Muscle of leg (tissue), 3 donors: ENCODE measurements at regions not wholly inside any gene's neighbourhood (a gene's known extent, or its start where the extent isn't known, plus 50 kb on each side); places are given as distances from the start of the nearest gene placed in this dataset.
"Not testable (repeated sequence)": the region's sequence is repeated elsewhere in the genome, so short reads cannot be mapped to it uniquely, and the experiment has no call there.

ENCODE experiments used
- DNase-seq: peaks from one replicate; pipeline ENCODE4 v3.0.0; 2013
- H3K27ac ChIP-seq: one replicate; pipeline ENCODE4 v1.5.1; 2013; ENCODE audit warnings: mild to moderate bottlenecking, low read length, control low read depth
- H3K27me3 ChIP-seq: one replicate; pipeline ENCODE4 v1.6.1; 2013; ENCODE audit warnings: low read length; ENCODE audit not compliant: control insufficient read depth, insufficient read depth
- H3K36me3 ChIP-seq: one replicate; pipeline ENCODE4 v1.6.1; 2013; ENCODE audit warnings: low read length; ENCODE audit not compliant: control insufficient read depth, insufficient read depth
- H3K4me1 ChIP-seq: one replicate; pipeline ENCODE4 v1.6.1; 2013; ENCODE audit warnings: low read length; ENCODE audit not compliant: control insufficient read depth, insufficient read depth
- H3K4me3 ChIP-seq: one replicate; pipeline ENCODE4 v1.5.1; 2013; ENCODE audit warnings: low read length, control low read depth
- H3K9me3 ChIP-seq: replicated peaks from 2 replicates; pipeline ENCODE4 v1.6.1; 2013; ENCODE audit warnings: low read depth, low read length; ENCODE audit not compliant: control insufficient read depth
- WGBS: methylation state at CpG from one replicate; pipeline ENCODE4 v1.1.5; 2013; ENCODE audit warnings: missing lambda C conversion rate; ENCODE audit not compliant: insufficient coverage; 5-methylcytosine and 5-hydroxymethylcytosine counted together

DNA sequence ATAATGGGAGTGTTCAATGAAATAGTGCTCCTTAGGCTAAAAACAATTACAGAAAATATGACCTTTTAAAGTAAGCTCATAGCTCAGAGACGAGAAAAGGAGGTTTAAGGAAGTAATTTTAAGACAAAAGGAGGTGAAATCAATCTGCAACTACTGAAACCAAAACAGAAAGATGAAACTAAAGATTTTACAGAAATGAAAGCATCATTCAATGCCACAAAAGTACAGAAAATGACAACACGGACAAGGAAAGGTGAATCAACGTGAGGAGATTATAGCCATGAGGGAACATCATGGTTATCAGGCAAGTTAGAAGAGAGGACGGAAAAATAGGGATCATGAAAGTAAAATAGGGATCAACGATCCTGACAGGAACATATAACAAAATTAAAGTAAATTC, 745.2 kb downstream of the PCDH17 start:
- WGBS = no CpG with 5 or more reads among the region's 5 CpGs
- H3K27me3 ChIP-seq = no peaks in the 10 kb centered on the region
- no peak overlapping the region for H3K4me3 ChIP-seq
- no peaks in the 10 kb centered on the region for H3K4me1 ChIP-seq
- H3K27ac ChIP-seq = no peak overlapping the region
- no peak for DNase-seq
- no peaks in the 10 kb centered on the region for H3K9me3 ChIP-seq
- no peaks in the 10 kb centered on the region for H3K36me3 ChIP-seq

DNA sequence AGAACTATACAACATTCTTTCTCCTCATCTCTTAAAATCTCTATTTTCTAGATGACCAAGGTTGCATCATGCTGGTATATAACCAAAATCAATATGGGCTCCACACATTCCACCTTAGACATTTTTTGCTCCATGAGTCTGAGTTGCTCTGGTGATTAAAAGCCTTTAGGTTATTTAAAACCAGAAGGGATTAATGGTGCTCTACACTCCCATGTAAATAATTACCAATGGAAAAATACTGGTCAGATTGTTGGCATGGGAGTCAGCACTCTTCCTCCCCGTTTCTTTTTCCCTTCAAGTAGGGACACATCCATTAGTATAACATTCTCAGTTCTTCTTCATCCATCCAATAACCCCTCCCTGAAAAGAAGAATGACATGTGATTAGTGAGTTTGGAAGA, 747.7 kb downstream of the PCDH17 start:
- H3K9me3 ChIP-seq = no peaks in the 10 kb centered on the region
- H3K4me3 ChIP-seq = no peak overlapping the region
- no peaks in the 10 kb centered on the region for H3K4me1 ChIP-seq
- H3K36me3 ChIP-seq = no peaks in the 10 kb centered on the region
- no peaks in the 10 kb centered on the region for H3K27me3 ChIP-seq
- DNase-seq = no peak
- no CpG with 5 or more reads among the region's 1 CpG for WGBS
- H3K27ac ChIP-seq = no peak overlapping the region

DNA sequence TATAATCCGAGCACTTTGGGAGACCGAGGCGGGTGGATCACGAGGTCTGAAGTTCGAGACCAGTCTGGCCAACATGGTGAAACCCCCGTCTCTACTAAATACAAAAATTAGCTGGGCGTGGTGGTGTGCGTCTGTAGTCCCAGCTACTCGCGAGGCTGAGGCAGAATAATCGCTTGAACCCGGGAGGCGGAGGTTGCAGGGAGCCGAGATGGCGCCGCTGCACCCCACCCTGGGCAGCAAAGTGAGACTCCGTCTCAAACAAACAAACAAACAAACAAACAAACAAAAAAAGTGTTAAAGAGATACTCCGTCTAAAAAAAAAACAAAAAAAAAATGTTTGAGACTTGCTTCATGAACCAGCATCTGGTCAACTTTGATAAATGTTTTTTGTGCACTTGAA, 753.8 kb downstream of the PCDH17 start:
- H3K27ac ChIP-seq, DNase-seq, H3K4me3 ChIP-seq, H3K27me3 ChIP-seq, H3K4me1 ChIP-seq, H3K9me3 ChIP-seq, H3K36me3 ChIP-seq: not testable (repeated sequence)
- WGBS = 88% methylated on average over 6 of the region's 18 CpGs

DNA sequence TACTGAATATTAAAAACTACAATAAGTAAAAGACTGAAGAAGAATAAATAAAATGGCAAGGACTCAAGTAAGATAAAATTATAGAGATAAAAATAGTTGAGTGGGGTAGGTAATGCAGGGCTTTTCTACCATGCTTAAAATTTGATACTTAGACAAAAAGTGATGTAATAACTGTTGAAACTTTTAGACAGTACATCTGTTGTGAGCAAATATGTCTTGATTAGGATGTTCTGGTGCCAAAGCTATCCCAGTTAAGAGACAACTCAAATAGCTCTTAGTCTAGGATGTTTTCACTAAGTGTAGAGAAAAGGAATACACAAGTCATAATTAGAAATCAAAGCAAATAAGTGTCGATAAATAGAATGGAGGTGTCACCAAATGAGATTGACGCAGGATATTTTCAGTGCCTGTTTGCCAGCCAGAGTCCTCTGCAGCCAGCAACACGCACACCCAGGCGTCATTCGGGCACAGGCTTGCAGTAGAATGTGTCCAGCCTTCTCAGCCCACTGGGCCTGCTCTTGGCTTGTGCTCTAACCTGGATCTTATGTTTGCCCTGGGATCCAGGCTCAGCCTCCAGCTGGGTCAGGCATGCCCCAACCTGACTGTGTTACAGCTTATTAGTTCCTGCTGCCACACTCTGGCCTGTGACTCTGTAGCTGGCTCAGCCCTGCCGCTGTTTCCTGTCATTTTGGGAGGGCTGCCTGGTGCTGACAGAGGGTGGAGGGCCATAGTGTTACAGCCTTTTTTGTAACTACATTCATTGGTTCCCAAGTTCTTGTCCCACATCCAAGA, 766.2 kb downstream of the PCDH17 start:
- H3K27ac ChIP-seq = no peak overlapping the region
- H3K36me3 ChIP-seq = no peaks in the 10 kb centered on the region
- H3K4me3 ChIP-seq = no peak overlapping the region
- H3K9me3 ChIP-seq = peaks cover 4% of the 10 kb centered on the region
- WGBS = 93% methylated on average over 5 of the region's 6 CpGs
- H3K4me1 ChIP-seq = no peaks in the 10 kb centered on the region
- DNase-seq = no peak
- no peaks in the 10 kb centered on the region for H3K27me3 ChIP-seq

DNA sequence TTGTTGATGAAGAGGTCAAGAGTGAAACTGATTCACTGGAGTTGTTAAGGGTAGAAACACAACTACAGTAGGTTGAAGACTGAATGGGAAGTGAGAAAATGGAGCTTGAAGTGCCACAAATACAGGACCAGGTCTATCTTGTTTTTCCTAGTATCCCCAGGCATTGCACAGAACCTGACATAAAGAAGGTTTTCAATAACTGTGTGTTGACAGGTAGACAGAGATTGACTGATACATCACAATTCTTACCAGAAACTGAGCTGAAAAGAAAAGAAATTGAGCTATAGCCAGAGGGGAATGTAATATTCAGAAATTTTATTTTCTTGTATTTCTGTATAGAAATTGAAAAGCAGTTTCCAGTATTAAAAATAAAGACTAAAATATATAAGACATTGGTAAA, 767.7 kb downstream of the PCDH17 start:
- no peaks in the 10 kb centered on the region for H3K4me1 ChIP-seq
- no peaks in the 10 kb centered on the region for H3K36me3 ChIP-seq
- no peak overlapping the region for H3K4me3 ChIP-seq
- no peaks in the 10 kb centered on the region for H3K27me3 ChIP-seq
- peaks cover 7% of the 10 kb centered on the region for H3K9me3 ChIP-seq
- no peak for DNase-seq
- no peak overlapping the region for H3K27ac ChIP-seq

DNA sequence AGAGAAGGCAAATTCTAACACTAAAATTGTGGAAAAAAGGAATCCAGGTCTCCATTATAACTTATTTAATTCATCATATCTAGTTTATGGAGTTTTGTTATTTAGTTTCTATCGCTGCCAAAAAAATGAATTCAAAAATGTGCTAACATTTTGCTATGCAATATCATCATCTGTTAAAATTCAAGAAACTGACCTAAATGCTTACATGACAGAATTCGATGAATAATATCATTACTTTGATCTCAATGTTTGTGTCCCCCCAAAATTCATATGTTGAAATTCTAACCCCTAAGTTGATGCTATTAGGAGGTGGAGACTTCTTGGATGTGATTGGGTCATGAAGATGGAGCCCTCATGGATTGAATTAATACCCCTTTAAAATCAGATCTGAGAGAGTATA, 775.0 kb downstream of the PCDH17 start:
- Histone ChIP-seq H3K4me3 (no peak overlapping the region), H3K27ac (no peak overlapping the region), H3K4me1 (no peaks in the 10 kb centered on the region), H3K27me3 (no peaks in the 10 kb centered on the region), H3K9me3 (peaks cover 5% of the 10 kb centered on the region), H3K36me3 (no peaks in the 10 kb centered on the region)
- DNase-seq = no peak
- no CpG with 5 or more reads among the region's 2 CpGs for WGBS

DNA sequence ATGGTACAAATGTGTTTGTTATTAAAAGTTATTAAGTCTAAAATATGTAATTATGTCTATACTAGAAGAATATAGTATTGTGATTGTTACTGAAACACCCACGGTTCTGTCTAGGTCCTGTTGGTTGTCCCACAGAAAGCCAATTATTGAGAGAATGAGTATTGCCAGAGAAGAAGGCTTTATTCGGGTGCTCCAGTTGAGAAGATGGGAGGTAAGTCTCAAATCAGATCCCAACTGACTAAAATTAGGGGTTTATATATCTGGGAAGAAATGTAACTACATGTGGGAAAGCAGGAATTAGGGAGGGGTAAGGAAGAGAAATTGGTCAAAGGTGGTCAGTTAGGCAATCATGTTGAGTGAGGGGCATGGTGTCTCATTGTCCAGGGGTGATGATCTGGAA, 798.4 kb downstream of the PCDH17 start:
- H3K36me3 ChIP-seq = no peaks in the 10 kb centered on the region
- H3K27ac ChIP-seq = no peak overlapping the region
- H3K4me3 ChIP-seq = no peak overlapping the region
- H3K9me3 ChIP-seq = peaks cover 3% of the 10 kb centered on the region
- no peaks in the 10 kb centered on the region for H3K4me1 ChIP-seq
- no CpG with 5 or more reads among the region's 2 CpGs for WGBS
- DNase-seq = no peak
- H3K27me3 ChIP-seq = no peaks in the 10 kb centered on the region

DNA sequence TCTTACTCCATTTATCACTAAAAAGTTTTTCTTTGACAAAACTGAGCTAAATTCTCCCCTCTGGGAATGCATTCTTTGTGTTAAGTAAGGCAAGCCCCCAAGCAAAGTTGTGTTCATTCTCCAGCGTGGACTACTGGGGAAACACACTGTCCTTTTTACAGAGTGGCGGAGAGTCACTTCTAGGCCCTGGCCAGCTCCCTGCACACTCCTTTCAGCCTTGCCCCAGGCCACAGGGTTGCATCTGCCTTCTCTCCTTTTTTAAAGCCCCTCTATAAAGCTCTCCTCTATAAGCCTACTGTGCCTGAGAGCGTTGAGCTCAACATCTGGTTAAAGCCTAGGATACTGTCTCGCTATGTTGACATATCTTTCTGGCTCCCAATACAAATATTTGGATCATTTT, 803.4 kb downstream of the PCDH17 start:
- Histone ChIP-seq H3K27me3 (no peaks in the 10 kb centered on the region), H3K9me3 (peaks cover 2% of the 10 kb centered on the region), H3K27ac (no peak overlapping the region), H3K36me3 (no peaks in the 10 kb centered on the region), H3K4me3 (no peak overlapping the region), H3K4me1 (no peaks in the 10 kb centered on the region)
- WGBS = 90% methylated on average over 2 of the region's 4 CpGs
- no peak for DNase-seq

DNA sequence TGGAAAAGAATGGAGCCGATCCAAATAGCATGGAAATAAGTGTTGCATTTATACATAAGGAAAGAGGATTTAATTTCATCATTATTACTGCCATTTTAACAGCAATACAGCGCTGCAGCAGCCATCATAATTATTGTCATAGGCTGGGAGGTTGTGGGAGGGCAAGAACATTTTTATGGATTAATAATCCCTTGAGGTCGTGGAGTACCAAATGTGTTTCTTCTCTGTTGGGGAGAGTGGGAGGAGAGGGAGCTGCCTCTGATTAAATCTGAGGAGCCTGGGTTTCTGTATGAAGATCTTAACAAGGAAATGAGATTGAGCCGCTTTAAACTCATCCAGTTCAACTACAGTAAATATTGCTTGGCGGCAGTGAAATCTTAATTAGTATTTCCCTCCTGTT, 805.9 kb downstream of the PCDH17 start:
- no peak overlapping the region for H3K27ac ChIP-seq
- no peaks in the 10 kb centered on the region for H3K27me3 ChIP-seq
- H3K9me3 ChIP-seq = no peaks in the 10 kb centered on the region
- DNase-seq = no peak
- no peaks in the 10 kb centered on the region for H3K4me1 ChIP-seq
- WGBS = 17% methylated on average over 1 of the region's 5 CpGs
- H3K4me3 ChIP-seq = no peak overlapping the region
- no peaks in the 10 kb centered on the region for H3K36me3 ChIP-seq

DNA sequence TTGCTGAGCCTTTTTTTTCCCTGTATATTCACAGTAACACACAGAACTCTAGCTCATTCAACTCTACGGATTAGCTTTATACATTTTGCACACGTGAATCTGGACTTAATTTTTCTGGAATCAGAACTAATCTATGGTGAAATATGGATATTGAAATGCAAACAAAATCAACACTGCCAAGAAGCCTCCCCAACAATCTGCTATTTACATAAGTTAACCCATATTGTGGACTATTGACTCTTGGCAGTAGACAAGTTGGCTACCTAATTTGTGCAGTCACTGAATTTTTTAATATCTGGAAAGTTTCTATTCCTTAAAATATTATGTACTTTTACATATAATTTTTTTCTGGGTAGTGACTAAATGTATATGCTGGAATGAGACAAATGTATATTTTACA, 815.4 kb downstream of the PCDH17 start:
- no CpG with 5 or more reads among the region's 2 CpGs for WGBS
- Histone ChIP-seq H3K4me3 (no peak overlapping the region), H3K9me3 (no peaks in the 10 kb centered on the region), H3K36me3 (no peaks in the 10 kb centered on the region), H3K4me1 (no peaks in the 10 kb centered on the region), H3K27ac (no peak overlapping the region), H3K27me3 (no peaks in the 10 kb centered on the region)
- DNase-seq = no peak

DNA sequence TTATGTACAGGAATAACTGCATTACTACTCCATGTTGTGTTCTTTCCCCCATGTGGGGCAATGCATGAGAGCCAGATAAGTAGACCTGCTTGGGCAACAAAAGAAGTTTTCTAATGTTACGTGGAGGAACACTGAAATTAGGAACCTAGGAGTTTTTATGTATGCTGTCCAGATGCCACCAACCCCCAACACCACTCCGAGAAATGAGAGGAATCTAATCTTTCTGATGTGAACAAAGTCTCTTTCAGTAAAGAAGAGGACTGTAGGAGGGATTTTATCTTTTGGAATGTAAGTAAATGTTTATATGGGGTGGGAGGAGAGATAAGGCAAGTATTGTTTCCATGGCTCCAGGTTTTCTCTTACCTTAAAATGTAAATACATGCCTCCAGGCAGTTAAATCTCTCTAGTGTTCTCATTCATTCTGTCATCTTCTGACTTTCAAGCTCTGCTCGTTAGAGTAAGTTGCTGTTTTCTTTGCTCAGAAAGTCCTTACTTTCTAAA, 820.6 kb downstream of the PCDH17 start:
- no peak for DNase-seq
- no peak overlapping the region for H3K27ac ChIP-seq
- no peaks in the 10 kb centered on the region for H3K4me1 ChIP-seq
- H3K36me3 ChIP-seq = no peaks in the 10 kb centered on the region
- no peak overlapping the region for H3K4me3 ChIP-seq
- no CpG with 5 or more reads among the region's 3 CpGs for WGBS
- H3K9me3 ChIP-seq = no peaks in the 10 kb centered on the region
- H3K27me3 ChIP-seq = no peaks in the 10 kb centered on the region
